HCT116 (cell line): ENCODE measurements at regions not wholly inside any gene's neighbourhood (a gene's known extent, or its start where the extent isn't known, plus 50 kb on each side); places are given as distances from the start of the nearest gene placed in this dataset.

ENCODE experiments used
- CEBPB ChIP-seq: IDR thresholded peaks from 2 replicates; pipeline ENCODE4 v1.6.1; 2012; ENCODE audit warnings: low read depth
- CTCF ChIP-seq, 3 experiments: fragments of 200-600 bp in 1 of 3; sonication (generic) in 1 of 3; IDR thresholded peaks in 2 of 3; conservative IDR thresholded peaks in 1 of 3; 2 replicates each; pipeline ENCODE4 v1.5.1; 2012 to 2017; ENCODE audit warnings: low read depth in 2 of 3, low read length in 2 of 3, antibody characterized with exemption in 1 of 3, borderline replicate concordance in 1 of 3, control low read depth in 1 of 3, mild to moderate bottlenecking in 1 of 3, mixed read lengths in 1 of 3, mixed run types in 1 of 3, moderate library complexity in 1 of 3; ENCODE audit not compliant: insufficient read depth in 1 of 3
- EZH2phosphoT487 ChIP-seq: fragments of 200-600 bp; IDR thresholded peaks from 2 replicates; pipeline ENCODE4 v1.6.1; 2018; ENCODE audit warnings: antibody characterized with exemption, borderline replicate concordance
- POLR2AphosphoS5 ChIP-seq: IDR thresholded peaks from 2 replicates; pipeline ENCODE4 v1.6.1; 2011; ENCODE audit warnings: mild to moderate bottlenecking, low read depth, low read length, moderate library complexity

GRCh38 chr5:133829786-133830185 is 138.6 kb downstream of the C5orf15 start:
- no peak for TF ChIP-seq CTCF (IDR thresholded peaks at IDR 0.05 in 2 of 3, conservative IDR thresholded peaks at IDR 0.05 in 1 of 3; ENCODE audit: borderline replicate concordance in 1 of 3, insufficient read depth in 1 of 3, low read depth in 2 of 3, low read length in 2 of 3)
- TF ChIP-seq CEBPB: no peak
- TF ChIP-seq POLR2AphosphoS5: no peak
- TF ChIP-seq EZH2phosphoT487: no peak
